ENCODE measurements at regions not wholly inside any gene's neighbourhood (a gene's known extent, or its start where the extent isn't known, plus 50 kb on each side); places are given as distances from the start of the nearest gene placed in this dataset.

DNA sequence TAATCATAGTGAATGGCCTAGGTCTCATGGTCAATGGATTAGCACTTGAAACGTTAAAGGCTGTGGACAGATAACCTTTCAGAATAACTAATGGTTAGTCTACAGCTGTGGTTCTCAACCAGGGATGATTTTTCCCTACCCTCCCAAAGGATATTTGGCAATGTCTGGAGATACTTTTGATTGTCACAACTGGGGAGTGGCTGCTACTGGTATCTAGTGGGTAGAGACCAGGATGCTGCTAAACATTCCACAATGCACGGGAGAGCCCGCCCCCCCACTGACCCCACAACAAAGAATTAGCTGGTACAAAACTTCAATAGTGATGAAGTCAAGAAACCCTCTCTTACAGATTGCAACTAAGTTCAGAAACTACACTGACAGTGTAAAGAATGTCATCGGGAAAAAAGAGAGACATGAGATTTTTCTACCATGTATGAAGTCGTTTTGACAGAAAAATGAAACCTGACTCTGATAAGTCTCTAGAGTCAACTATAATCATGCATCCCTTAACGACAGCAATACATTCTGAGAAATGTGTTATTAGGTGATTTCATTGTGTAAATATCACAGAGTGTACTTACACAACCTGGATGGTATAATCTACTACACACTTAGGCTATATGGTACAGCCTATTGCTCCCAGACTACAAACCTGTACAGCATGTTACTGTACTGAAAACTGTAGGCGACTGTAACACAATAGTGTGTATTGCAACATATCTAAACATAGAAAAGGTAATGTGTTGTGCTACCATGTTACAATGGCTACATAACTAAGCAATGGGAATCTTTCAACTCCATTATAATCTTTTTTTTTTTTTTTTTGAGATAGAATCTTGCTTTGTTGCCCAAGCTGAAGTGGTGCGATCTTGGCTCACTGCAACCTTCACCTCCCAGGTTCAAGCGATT lies 49.7 kb upstream of the PRDX6 start:
- TF ChIP-seq, protein P1, sequence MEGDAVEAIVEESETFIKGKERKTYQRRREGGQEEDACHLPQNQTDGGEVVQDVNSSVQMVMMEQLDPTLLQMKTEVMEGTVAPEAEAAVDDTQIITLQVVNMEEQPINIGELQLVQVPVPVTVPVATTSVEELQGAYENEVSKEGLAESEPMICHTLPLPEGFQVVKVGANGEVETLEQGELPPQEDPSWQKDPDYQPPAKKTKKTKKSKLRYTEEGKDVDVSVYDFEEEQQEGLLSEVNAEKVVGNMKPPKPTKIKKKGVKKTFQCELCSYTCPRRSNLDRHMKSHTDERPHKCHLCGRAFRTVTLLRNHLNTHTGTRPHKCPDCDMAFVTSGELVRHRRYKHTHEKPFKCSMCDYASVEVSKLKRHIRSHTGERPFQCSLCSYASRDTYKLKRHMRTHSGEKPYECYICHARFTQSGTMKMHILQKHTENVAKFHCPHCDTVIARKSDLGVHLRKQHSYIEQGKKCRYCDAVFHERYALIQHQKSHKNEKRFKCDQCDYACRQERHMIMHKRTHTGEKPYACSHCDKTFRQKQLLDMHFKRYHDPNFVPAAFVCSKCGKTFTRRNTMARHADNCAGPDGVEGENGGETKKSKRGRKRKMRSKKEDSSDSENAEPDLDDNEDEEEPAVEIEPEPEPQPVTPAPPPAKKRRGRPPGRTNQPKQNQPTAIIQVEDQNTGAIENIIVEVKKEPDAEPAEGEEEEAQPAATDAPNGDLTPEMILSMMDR (IDR thresholded peaks at IDR 0.05; ENCODE audit: low read depth, low read length), result no peak
- TF ChIP-seq EZH2phosphoT487 (IDR thresholded peaks at IDR 0.05; ENCODE audit: low read depth), result no peak
